ENCODE measurements at regions not wholly inside any gene's neighbourhood (a gene's known extent, or its start where the extent isn't known, plus 50 kb on each side); places are given as distances from the start of the nearest gene placed in this dataset.

DNA sequence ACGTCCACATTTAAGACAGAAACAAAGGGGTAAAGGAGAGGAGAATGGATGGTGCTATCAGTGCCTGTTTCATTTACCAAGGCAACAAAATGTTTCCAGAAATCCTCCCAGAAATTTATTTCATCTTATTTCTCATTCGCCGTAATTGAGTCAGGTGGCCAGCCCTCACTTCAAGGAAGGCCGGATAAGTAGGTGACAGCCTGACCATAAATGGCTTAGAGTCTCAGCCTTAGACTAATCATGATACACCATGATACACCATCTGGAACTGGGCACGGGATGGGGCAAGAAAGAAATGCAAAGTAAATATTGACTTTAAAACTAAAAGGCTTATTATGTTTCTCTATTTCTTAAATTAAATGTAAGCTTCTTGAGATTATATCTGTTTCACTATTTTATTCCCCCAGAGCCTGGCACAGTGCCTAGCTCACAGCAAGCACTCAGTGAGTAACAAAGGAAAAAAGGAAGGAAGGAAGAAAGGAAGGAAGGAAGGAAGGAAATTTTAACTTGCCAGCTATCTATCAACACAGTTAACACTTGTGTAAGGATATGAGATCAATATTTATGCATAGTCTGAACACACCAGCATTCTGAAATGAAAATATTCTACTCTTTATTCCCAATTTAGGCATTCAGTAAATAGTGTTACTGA is 106.1 kb upstream of the FSCB start:
- intact Hi-C loops (cut with DNase I): no loop called here
- H3K9me3 ChIP-seq: no peaks in the 10 kb centered on the region
- WGBS, 3 donors: 73 to 78% (median 75%) methylated on average over 5 of the region's 5 CpGs

DNA sequence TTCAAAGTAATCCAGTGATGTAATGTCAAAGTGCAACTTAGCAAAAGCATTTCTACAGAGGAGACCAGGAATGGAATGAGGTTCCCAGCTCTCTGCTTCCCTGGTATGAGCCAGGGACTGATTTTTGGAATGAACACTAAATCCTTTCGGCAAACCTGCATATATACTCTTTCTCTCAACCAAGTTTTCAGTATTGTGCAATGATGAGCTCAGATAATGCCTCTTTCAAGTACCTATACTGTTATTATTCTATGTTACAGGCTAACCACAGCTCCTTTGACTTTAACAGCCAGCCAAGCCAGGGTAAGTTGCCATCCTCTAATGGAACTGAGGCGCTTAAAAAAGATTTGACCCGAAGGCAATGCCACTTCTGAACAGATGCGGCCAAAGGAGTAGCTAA is 104.9 kb upstream of the FSCB start:
- Histone ChIP-seq H3K27me3 (ENCODE audit: insufficient read depth in 3 of 3, low read length in 2 of 3) (no peaks in the 10 kb centered on the region), H3K9me3 (no peaks in the 10 kb centered on the region), H3K4me3 (no peak overlapping the region), H3K27ac (no peak overlapping the region), H3K4me1 (no peaks in the 10 kb centered on the region), H3K36me3 (ENCODE audit: insufficient read depth in 1 of 2, low read depth in 1 of 2) (no peaks in the 10 kb centered on the region)
- WGBS, 3 donors: 53 to 83% (median 79%) methylated on average over 4 of the region's 4 CpGs
- TF ChIP-seq, protein P1, sequence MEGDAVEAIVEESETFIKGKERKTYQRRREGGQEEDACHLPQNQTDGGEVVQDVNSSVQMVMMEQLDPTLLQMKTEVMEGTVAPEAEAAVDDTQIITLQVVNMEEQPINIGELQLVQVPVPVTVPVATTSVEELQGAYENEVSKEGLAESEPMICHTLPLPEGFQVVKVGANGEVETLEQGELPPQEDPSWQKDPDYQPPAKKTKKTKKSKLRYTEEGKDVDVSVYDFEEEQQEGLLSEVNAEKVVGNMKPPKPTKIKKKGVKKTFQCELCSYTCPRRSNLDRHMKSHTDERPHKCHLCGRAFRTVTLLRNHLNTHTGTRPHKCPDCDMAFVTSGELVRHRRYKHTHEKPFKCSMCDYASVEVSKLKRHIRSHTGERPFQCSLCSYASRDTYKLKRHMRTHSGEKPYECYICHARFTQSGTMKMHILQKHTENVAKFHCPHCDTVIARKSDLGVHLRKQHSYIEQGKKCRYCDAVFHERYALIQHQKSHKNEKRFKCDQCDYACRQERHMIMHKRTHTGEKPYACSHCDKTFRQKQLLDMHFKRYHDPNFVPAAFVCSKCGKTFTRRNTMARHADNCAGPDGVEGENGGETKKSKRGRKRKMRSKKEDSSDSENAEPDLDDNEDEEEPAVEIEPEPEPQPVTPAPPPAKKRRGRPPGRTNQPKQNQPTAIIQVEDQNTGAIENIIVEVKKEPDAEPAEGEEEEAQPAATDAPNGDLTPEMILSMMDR (IDR thresholded peaks at IDR 0.05): no peak
- DNase-seq (no peak), ATAC-seq (no peak)
- intact Hi-C loops (cut with DNase I): no loop called here

More for the DNA sequence above, 106.1 kb upstream of the FSCB start:
- ATAC-seq (no peak), DNase-seq (no peak)
- H3K4me1 ChIP-seq: no peaks in the 10 kb centered on the region
- H3K36me3 ChIP-seq (ENCODE audit: insufficient read depth in 1 of 2, low read depth in 1 of 2): no peaks in the 10 kb centered on the region
- H3K4me3 ChIP-seq: no peak overlapping the region
- H3K27ac ChIP-seq: no peak overlapping the region
- TF ChIP-seq, protein P1 (IDR thresholded peaks at IDR 0.05): no peak
- no peaks in the 10 kb centered on the region for H3K27me3 ChIP-seq (ENCODE audit: insufficient read depth in 3 of 3, low read length in 2 of 3)

DNA sequence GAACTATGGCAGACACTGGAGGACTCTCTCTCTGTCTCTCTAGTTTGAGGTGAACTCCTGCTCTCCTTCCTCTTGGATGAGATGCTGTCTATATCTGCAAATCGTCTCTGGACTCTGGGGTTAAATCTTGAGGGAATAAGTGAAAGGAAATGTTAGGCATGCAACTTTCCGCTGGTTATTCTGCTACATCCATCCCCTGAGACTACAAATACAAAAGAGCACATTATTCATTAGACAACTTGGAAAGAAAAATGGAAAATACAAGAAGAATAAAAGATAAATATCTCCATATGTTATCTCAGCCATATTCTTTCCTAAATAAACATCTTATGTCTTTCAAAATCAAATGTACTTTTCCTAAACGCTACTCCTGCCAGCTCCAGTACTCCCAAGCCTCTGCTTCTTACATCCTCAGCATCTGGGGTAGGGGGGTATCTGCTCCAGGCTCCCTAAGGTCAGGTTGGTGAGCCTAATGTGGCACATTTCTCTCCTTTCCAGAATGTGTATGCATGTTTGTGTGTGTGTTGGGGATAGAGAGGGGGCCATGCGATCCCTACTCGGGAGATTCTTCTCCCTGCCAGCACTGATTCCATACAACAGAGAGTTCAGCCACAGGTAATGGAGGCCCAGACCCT is 102.9 kb upstream of the FSCB start:
- Histone ChIP-seq H3K9me3 (no peaks in the 10 kb centered on the region), H3K4me1 (no peaks in the 10 kb centered on the region), H3K4me3 (no peak overlapping the region), H3K36me3 (ENCODE audit: insufficient read depth in 1 of 2, low read depth in 1 of 2) (no peaks in the 10 kb centered on the region), H3K27ac (no peak overlapping the region), H3K27me3 (ENCODE audit: insufficient read depth in 3 of 3, low read length in 2 of 3) (no peaks in the 10 kb centered on the region)
- 62 to 70% (median 63%) methylated on average over 5 of the region's 5 CpGs for WGBS, 3 donors
- DNase-seq (no peak), ATAC-seq (no peak)
- TF ChIP-seq, protein P1 (IDR thresholded peaks at IDR 0.05): no peak
- intact Hi-C loops (cut with DNase I): no loop called here

GRCh38 chr14:44609201-44609600 is 102.1 kb upstream of the FSCB start:
- TF ChIP-seq, protein P1 (IDR thresholded peaks at IDR 0.05): no peak
- DNase-seq (no peak), ATAC-seq (no peak)
- WGBS, 3 donors: 80 to 88% (median 83%) methylated on average over 1 of the region's 1 CpG
- no peaks in the 10 kb centered on the region for H3K27me3 ChIP-seq (ENCODE audit: insufficient read depth in 3 of 3, low read length in 2 of 3)
- intact Hi-C loops (cut with DNase I): no loop called here
- H3K36me3 ChIP-seq (ENCODE audit: insufficient read depth in 1 of 2, low read depth in 1 of 2): no peaks in the 10 kb centered on the region
- H3K4me1 ChIP-seq: no peaks in the 10 kb centered on the region
- no peak overlapping the region for H3K4me3 ChIP-seq
- H3K9me3 ChIP-seq: no peaks in the 10 kb centered on the region
- no peak overlapping the region for H3K27ac ChIP-seq

Measured in psoas muscle (tissue), 7 donors.